ENCODE measurements at regions not wholly inside any gene's neighbourhood (a gene's known extent, or its start where the extent isn't known, plus 50 kb on each side); places are given as distances from the start of the nearest gene placed in this dataset.

DNA sequence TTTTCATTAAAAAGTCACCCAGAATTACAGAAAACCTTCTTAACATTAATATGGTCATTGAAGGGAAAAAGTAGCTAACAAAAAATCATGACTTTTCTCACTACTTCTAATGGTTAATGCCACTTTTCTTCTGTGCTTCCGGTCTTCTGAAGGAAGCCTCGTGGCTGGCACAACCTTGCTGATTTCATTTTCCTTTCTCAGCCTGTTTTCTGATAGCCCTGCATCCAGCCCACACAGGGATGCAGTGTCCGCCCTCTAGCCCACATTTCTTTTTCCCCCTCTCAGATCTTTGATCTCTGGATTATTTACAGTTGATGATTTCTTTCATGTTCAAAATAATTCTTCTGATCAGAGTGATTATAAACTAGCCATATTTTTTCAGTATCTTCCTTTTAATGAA is 655.4 kb upstream of the EPHA7 start (continued):
- TF ChIP-seq, protein P1, sequence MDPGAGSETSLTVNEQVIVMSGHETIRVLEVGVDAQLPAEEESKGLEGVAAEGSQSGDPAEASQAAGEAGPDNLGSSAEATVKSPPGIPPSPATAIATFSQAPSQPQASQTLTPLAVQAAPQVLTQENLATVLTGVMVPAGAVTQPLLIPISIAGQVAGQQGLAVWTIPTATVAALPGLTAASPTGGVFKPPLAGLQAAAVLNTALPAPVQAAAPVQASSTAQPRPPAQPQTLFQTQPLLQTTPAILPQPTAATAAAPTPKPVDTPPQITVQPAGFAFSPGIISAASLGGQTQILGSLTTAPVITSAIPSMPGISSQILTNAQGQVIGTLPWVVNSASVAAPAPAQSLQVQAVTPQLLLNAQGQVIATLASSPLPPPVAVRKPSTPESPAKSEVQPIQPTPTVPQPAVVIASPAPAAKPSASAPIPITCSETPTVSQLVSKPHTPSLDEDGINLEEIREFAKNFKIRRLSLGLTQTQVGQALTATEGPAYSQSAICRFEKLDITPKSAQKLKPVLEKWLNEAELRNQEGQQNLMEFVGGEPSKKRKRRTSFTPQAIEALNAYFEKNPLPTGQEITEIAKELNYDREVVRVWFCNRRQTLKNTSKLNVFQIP (CRISPR knock-in tag; IDR thresholded peaks at IDR 0.05; ENCODE audit: borderline replicate concordance, low read depth): no peak
- no peak for TF ChIP-seq ZNF70 (CRISPR knock-in tag; IDR thresholded peaks at IDR 0.05)
- no peak for TF ChIP-seq ARNTL (CRISPR knock-in tag; IDR thresholded peaks at IDR 0.05; ENCODE audit: borderline replicate concordance, low read depth)
- no peak for TF ChIP-seq TCF4 (CRISPR knock-in tag; IDR thresholded peaks at IDR 0.05; ENCODE audit: borderline replicate concordance)
- no peak for TF ChIP-seq ISL1 (CRISPR knock-in tag; IDR thresholded peaks at IDR 0.05)
- no peak for TF ChIP-seq ZNF565 (CRISPR knock-in tag; conservative IDR thresholded peaks at IDR 0.05; ENCODE audit: low read depth)
- TF ChIP-seq ESRRG (CRISPR knock-in tag; IDR thresholded peaks at IDR 0.05): no peak
- no peak for TF ChIP-seq RARB (CRISPR knock-in tag; IDR thresholded peaks at IDR 0.05)
- TF ChIP-seq, protein P2, sequence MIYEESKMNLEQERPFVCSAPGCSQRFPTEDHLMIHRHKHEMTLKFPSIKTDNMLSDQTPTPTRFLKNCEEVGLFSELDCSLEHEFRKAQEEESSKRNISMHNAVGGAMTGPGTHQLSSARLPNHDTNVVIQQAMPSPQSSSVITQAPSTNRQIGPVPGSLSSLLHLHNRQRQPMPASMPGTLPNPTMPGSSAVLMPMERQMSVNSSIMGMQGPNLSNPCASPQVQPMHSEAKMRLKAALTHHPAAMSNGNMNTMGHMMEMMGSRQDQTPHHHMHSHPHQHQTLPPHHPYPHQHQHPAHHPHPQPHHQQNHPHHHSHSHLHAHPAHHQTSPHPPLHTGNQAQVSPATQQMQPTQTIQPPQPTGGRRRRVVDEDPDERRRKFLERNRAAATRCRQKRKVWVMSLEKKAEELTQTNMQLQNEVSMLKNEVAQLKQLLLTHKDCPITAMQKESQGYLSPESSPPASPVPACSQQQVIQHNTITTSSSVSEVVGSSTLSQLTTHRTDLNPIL (CRISPR knock-in tag; IDR thresholded peaks at IDR 0.05; ENCODE audit: low read depth): no peak

DNA sequence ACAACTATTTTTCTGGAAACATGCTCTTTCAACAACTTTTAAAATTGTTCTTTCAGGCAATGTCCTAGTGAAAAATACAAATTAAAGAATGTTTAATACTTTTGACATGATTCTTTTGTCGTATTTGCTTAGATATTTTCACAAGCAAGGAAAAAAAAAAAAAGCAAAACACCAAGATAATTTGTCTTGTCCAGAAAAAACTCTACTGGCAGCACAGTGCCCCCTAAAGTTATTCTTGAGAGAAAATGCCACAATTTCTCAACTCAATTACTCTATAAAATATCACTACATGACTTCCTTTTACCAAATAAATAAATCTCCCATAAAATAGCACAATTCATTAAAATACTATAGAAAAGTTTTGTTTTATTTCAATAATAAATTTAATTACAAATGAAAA is 652.5 kb upstream of the EPHA7 start:
- ATAC-seq: no peak
- TF ChIP-seq ESRRG (CRISPR knock-in tag; IDR thresholded peaks at IDR 0.05): no peak
- TF ChIP-seq, protein P3, sequence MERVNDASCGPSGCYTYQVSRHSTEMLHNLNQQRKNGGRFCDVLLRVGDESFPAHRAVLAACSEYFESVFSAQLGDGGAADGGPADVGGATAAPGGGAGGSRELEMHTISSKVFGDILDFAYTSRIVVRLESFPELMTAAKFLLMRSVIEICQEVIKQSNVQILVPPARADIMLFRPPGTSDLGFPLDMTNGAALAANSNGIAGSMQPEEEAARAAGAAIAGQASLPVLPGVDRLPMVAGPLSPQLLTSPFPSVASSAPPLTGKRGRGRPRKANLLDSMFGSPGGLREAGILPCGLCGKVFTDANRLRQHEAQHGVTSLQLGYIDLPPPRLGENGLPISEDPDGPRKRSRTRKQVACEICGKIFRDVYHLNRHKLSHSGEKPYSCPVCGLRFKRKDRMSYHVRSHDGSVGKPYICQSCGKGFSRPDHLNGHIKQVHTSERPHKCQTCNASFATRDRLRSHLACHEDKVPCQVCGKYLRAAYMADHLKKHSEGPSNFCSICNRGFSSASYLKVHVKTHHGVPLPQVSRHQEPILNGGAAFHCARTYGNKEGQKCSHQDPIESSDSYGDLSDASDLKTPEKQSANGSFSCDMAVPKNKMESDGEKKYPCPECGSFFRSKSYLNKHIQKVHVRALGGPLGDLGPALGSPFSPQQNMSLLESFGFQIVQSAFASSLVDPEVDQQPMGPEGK (CRISPR knock-in tag; IDR thresholded peaks at IDR 0.05; ENCODE audit: borderline replicate concordance): no peak
- TF ChIP-seq ZNF565 (CRISPR knock-in tag; conservative IDR thresholded peaks at IDR 0.05; ENCODE audit: low read depth): no peak
- TF ChIP-seq, protein P4, sequence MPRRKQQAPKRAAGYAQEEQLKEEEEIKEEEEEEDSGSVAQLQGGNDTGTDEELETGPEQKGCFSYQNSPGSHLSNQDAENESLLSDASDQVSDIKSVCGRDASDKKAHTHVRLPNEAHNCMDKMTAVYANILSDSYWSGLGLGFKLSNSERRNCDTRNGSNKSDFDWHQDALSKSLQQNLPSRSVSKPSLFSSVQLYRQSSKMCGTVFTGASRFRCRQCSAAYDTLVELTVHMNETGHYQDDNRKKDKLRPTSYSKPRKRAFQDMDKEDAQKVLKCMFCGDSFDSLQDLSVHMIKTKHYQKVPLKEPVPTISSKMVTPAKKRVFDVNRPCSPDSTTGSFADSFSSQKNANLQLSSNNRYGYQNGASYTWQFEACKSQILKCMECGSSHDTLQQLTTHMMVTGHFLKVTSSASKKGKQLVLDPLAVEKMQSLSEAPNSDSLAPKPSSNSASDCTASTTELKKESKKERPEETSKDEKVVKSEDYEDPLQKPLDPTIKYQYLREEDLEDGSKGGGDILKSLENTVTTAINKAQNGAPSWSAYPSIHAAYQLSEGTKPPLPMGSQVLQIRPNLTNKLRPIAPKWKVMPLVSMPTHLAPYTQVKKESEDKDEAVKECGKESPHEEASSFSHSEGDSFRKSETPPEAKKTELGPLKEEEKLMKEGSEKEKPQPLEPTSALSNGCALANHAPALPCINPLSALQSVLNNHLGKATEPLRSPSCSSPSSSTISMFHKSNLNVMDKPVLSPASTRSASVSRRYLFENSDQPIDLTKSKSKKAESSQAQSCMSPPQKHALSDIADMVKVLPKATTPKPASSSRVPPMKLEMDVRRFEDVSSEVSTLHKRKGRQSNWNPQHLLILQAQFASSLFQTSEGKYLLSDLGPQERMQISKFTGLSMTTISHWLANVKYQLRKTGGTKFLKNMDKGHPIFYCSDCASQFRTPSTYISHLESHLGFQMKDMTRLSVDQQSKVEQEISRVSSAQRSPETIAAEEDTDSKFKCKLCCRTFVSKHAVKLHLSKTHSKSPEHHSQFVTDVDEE (CRISPR knock-in tag; IDR thresholded peaks at IDR 0.05): no peak
- TF ChIP-seq, protein P2 (CRISPR knock-in tag; IDR thresholded peaks at IDR 0.05; ENCODE audit: low read depth): no peak
- no peak for TF ChIP-seq TOX (CRISPR knock-in tag; IDR thresholded peaks at IDR 0.05; ENCODE audit: borderline replicate concordance)
- TF ChIP-seq ZC3H10 (CRISPR knock-in tag; IDR thresholded peaks at IDR 0.05): no peak
- no peak for TF ChIP-seq BACH2 (CRISPR knock-in tag; IDR thresholded peaks at IDR 0.05; ENCODE audit: borderline replicate concordance)
- no peak for TF ChIP-seq CSDC2 (CRISPR knock-in tag; IDR thresholded peaks at IDR 0.05)
- no peak for TF ChIP-seq OSR1 (CRISPR knock-in tag; IDR thresholded peaks at IDR 0.05)

DNA sequence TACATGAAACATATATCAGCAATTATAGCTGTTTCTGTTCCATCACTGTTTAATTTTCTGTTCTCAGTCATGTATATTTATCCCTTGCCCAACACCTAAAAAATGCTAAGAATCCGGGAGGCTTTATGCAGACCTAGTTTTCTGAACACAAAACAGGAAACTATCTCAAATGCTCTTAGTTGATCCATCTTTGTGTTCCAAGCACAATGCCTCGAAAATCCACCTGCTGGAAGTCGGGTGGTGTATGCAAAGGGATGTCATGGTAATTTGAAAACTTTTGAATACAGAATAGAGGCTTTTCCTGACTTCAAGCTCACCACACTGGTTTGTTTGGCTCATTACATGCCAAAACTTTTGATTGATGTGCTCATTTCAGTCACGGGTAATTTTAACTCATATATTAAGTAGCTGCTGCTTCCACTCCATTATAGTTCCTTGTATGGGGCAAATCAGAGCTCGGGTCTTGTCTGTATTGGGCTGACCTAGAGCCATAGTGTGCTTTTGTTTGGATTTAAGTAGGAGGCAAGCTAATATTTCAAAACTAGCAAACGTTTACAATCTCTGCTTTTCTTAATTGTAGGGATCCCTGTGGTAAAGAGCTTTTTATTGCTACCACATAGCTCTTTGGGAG is 646.5 kb upstream of the EPHA7 start:
- TF ChIP-seq TCF4 (CRISPR knock-in tag; IDR thresholded peaks at IDR 0.05; ENCODE audit: borderline replicate concordance) (no peak), ZFP30 (CRISPR knock-in tag; IDR thresholded peaks at IDR 0.05) (no peak), ZFP3 (CRISPR knock-in tag; IDR thresholded peaks at IDR 0.05) (no peak), CSDC2 (CRISPR knock-in tag; IDR thresholded peaks at IDR 0.05) (no peak)
- TF ChIP-seq, protein P5, sequence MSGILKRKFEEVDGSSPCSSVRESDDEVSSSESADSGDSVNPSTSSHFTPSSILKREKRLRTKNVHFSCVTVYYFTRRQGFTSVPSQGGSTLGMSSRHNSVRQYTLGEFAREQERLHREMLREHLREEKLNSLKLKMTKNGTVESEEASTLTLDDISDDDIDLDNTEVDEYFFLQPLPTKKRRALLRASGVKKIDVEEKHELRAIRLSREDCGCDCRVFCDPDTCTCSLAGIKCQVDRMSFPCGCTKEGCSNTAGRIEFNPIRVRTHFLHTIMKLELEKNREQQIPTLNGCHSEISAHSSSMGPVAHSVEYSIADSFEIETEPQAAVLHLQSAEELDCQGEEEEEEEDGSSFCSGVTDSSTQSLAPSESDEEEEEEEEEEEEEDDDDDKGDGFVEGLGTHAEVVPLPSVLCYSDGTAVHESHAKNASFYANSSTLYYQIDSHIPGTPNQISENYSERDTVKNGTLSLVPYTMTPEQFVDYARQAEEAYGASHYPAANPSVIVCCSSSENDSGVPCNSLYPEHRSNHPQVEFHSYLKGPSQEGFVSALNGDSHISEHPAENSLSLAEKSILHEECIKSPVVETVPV (CRISPR knock-in tag; IDR thresholded peaks at IDR 0.05): no peak
- no peak for ATAC-seq

All from SK-N-SH treated with all-trans-retinoic acid at 6 μM for 48 hours (cell line).